DMS 273 treated with DMSO at 0.1 percent for 48 hours (cell line): ENCODE measurements at regions not wholly inside any gene's neighbourhood (a gene's known extent, or its start where the extent isn't known, plus 50 kb on each side); places are given as distances from the start of the nearest gene placed in this dataset.
"Not testable (repeated sequence)": the region's sequence is repeated elsewhere in the genome, so short reads cannot be mapped to it uniquely, and the experiment has no call there.

Source experiments
- DNase-seq: peaks from one replicate; lab custom pipeline; 2025; lab: John Stamatoyannopoulos, UW

DNA sequence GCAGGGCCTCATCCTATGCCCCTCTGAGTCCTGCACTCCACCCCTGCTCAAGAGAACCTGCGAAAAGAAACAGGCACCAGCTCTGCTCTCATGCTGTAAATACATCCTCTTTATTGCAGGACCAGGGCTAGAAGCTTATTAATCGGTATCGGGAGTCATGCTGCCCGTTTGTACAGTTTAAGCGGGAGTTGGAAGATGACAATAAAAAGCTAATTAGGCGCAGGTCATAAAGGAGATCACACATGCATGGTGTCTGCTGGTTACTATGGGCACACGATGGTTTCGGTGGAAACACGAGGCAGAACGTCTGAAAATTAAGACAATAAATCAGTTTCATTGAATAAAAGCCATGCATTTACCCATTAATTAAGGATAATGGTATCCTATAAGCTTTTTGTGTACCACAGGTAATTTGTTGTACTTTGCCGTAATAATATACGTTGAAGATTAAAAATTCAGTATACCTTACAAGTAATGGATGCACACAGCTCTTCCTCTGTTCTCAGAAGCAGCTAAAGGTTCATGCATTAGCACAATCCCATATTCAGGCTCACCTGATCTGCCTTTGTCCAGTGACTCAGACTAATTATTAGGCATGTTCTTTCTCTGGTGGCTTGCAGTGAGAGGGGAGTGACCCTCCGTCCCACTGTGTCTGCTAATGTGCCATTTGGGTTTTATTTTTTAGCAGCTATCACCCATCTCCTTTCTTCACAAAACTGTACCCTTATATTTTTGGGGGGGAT is 406.0 kb downstream of the TSHZ3 start:
- no peak for DNase-seq

DNA sequence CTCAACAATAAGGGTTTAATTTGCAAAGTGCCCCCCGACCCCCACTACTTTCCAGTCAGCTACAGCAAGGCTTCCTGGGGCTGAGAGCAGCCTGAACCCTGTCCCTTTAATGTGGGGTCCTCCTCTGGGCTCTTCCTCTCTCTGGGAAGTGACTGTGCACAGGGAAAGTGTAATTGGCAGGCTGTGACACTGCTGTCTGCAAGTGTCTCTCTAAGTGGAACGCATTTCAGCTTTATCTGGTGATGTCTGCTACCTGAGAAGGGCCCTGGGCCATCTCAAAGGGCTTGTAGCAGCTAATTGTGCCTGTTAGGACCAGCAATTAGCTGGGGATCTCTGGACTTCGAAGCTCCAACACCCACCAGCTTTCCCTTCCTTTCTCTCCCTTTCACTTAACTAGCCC is 406.6 kb downstream of the TSHZ3 start:
- no peak for DNase-seq

DNA sequence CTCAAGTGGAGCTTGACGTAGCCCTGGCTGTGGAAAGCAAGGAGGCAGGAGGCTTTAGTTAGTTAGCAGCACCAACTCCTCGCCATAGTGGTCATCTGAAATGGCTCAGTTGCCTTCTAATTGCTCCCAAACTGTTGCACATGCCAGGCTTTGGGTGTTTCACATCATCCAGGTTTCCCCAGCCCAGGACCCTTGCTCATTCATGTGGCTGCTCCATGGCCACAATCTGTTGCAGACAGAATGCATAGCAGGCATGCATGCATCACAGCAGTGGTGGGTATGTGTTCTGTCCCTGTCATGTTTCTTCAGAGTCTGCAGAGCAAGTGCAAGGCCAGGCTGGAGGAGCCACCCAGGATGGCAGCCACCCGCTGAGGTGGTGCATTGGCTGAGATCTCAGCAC is 407.6 kb downstream of the TSHZ3 start:
- no peak for DNase-seq

DNA sequence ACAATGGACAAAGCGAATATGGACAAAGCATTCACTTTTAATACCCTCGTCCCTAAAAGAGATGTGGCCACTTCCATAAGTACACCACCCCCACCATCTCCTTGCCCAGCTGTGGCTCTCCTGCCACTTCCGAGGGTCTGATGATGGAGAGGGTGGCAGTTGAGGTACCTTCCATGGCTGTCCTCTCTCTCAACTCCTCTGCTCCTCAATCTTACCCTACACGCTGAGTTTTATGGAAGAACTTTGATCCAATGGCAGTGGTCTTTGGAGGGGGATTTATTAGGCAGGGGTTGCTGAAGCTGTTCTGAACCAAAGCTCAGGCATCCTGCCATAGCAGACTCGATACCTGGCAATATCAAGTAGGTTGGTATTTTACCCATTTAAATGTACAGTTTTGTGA is 413.0 kb downstream of the TSHZ3 start:
- DNase-seq: no peak

DNA sequence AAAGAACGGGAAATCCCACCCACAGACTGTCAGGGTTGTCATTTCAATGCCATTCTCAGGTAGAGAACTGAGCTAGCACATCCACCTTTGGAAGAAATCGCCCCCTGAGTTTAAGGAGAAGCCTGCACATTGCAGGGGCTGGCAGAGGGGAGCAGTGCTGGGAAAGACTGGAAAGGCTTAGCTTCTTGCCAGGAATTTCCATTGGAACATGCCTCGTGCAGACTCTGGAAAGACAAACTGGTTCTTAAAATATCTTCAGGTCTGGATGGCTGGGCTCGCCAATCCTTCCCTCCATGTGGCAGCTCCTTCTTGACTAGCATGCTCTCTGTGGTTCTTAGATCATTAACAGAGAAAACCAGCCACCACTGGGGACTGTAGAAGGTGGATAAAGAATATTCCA is 414.1 kb downstream of the TSHZ3 start:
- no peak for DNase-seq

DNA sequence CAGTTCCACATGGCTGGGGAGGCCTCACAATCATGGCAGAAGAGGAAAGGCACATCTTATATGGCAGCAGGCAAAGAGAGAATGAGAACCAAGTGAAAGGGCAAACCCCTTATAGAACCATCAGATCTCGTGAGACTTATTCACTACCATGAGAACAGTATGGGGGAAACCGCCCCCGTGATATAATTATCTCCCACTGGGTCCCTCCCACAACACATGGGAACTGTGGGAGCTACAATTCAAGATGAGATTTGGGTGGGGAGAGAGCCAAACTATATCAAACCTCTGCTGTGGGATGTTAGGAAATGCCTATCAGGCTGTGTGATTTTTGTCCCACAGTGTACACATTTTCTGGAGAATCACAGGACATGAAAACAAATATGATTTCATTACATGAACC is 415.8 kb downstream of the TSHZ3 start:
- DNase-seq: not testable (repeated sequence)

DNA sequence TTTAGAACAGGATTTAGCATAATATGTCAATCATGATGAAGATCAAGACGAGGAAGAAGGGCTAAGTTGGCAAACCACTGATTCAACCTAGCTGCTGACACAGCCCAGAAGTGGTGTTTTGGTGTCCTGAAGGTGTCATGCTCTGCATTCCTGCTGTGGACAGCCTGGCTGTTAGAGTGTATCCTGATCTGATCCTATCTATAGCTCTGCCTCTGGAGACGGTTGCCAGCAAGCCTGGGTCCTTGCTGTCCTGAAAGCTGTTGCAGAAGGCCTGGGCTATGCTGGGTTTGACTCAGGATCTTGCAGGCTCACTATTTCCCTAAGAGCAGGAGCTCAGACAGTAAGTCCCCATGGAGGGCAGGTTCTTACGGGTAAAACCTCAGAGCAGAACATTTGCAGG is 416.4 kb downstream of the TSHZ3 start:
- DNase-seq: no peak

DNA sequence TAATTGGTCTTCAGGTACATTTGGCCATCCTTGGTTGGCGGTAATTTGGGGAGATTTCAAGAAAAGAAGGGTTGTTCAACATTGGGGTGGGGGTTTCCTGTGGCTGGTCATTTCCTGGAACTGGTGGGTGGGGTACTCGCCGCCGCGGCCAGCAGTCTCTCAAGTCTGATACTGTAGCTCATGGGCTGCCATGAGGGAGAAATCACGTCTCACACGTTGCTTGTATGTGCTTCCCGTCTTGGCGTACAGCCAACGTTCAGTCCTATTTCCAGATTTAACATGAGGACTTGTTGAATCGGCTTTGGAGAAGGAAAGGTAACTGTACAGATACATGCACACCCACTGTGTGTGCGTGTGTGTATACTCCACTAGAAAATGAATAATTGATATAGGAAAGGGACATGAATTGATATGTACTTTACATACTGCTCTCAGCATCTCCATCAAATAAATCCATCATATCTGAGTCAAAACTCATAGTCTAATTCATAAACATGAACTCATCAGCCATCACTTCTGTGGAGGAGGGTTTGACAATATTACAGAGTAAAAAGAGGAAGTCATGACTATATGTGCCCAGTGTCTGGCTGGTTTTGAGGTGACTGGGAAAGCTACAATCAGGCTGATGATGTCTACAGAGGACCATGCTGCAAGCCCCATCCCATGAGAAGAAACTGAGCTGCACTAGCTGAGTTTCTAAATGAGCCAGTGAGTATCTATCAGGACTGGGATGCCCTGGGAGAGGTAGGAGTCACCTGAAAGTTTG is 418.1 kb downstream of the TSHZ3 start:
- DNase-seq: no peak

DNA sequence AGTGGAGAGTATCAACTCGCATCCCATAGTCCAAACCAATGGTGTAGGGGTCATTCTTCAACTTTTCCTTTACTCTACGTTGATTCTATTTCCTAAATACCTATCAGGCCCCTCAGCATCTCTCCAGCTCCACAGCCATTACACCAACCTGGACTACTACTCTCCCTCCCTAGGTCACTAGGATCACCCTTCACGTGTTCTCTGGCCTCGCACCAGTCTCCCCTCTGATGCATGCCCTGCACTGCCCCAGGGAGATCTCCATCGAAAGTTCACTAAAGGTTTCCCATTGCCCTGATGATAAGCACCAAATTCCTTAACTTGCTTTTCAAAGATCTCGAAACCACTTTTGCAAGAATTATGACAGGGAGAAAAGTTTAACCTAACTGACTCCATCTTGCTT is 421.5 kb downstream of the TSHZ3 start:
- no peak for DNase-seq

DNA sequence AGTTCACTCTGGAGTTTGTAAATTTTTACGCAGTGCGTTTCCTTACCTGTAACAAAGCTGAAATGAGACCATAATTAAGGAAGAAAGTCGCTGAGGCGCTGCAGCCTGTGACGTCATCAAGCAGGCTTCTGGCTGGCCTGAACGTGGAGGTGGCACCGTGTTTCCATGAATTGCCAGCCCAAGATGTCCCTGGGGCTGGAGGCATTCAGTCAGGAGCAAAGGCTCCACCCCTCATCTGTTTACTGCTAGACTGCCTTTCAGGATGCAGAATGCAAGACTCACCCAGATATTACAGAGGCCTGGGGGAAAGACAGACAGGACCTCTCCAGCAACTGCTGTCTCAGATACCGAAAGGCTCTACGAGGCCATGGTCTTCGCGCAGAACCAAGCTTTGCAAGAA is 424.6 kb downstream of the TSHZ3 start:
- no peak for DNase-seq

DNA sequence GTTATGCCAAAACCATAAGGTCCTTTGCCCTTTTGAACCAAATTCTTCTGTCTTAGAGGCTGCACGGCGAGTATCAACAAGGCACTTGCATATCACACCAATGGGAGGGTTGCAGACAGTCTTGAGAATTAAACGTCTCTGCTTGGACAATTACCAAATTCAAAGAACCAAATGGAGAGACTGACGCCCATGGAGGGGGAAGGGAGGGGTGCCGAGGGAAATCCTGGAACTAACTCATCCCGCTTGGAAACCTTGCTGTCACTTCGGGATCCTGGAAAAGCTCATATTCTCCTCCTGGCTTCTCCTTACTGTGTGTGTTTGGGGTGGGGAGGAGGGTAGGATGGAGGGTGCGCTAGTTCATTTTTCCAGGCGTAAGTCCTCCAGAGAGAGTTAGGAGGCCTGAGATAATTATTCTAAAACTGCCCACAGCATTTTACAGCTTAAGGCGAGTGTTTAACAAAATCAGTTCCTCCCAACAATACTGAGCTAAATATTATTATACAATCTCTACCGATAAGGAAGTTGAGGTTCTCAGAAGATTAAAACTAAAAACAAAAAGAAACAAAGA is 425.1 kb downstream of the TSHZ3 start:
- DNase-seq: no peak

DNA sequence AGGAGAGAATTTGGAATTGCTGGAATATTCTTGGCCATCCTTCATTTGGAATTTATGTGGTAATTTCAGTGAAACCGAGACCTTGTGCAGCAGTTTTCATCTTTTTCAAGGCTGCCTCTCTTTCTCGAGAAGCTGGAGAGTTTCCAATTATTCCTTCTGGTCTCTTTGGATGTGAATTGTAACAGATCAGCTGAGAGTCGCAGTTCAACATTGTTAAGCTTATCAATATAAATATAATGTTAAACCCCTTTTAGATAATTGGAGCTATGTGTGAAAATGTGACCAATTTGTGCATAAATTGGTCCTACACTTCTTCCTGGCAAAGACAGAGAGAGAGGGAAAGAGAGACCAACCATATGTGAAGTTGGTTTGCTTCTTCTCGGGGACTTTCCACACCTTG is 425.6 kb downstream of the TSHZ3 start:
- no peak for DNase-seq

DNA sequence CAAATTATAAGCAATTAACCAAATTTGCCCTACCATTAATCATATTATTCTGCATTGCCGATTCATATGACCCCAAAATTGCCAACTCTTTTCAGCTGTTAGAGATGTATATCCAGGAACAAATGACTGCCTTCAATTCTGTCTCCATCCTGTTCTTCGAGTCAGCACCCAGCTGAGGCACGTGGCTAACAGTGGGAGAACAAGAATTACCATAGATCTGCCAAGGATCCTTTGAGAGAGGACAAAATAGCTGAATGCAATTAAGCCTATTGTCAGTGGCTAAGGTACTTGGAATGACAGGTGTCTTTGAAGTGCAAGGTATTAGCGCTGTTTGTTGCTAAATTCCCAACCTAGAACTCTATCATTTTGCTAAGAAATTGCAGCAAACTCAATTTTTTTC is 426.1 kb downstream of the TSHZ3 start:
- no peak for DNase-seq

DNA sequence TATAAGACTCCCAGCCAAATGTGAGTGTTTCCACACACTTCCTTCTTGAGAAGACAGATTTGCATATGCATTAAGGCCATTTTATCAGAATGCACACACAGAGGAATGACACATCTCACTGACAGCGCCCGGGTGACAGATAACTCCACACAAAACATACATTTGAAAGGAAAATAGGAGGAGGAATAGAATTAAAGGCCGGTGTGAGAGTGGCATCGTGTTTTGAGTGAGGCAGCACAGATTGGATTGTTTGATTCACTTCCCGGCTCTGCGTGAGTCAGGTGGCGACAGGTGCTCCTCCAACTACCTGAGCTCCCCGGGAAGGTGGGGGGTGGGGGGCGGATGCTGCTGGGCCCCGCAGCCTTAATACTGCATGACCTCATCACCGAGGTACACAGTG is 429.0 kb downstream of the TSHZ3 start:
- no peak for DNase-seq

DNA sequence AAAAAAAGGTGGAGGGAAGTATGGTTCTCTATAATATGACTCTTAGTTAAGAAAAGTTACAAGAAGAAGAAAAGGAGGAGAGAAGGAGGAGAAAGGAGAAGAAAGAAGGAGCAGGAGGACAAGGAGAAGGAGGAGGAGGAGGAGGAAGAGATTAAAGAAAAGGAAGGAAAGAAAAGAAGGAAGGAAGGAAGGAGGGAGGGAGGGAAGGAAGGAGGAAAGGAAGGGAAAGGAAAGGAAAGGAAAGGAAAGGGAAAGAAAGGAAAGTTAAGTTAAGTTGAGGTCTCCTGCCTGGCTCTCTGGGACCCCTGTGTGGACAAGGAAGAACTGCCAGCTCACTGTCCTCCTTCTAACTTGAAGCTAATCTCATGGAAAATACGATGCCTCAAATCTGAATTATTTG is 429.5 kb downstream of the TSHZ3 start:
- DNase-seq: no peak

DNA sequence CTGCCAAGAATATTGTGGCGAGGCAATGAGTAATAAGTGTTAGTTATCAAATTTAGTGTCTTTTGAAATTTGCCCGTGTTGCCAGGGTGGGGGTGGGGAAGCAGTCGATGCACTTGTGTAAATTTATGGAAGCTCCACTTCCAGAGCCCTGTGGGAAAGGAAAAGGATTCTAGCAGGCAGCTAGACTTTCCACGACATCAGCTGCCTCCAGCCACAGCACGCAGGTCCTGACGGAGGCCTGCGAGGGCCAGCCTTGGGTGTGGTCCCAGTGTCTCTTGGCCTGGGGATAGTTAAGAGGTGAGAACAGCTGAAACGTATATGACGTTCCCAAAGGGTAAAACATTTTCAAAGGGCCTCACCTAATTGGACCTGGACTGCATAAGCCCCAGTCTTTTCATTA is 433.0 kb downstream of the TSHZ3 start:
- no peak for DNase-seq

DNA sequence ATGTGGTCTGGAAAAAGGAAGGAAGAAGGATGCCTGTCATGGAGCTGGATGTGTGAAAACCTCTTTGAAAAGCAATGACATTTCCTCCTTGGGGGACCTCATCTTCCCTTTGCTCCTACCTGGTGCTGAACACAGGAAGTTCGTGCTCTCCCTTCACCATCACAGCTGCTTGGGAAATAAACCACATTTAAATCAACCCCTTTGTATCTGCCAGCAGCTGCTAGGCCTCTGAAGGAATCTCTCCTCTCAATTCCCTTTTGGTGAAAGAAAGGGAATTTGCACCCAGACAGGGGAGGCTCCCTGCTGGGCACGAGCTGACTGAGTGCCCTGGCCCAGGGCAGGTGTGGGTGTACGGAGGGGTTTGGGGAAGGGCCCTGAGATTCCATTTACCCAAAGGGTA is 437.7 kb downstream of the TSHZ3 start:
- no peak for DNase-seq

DNA sequence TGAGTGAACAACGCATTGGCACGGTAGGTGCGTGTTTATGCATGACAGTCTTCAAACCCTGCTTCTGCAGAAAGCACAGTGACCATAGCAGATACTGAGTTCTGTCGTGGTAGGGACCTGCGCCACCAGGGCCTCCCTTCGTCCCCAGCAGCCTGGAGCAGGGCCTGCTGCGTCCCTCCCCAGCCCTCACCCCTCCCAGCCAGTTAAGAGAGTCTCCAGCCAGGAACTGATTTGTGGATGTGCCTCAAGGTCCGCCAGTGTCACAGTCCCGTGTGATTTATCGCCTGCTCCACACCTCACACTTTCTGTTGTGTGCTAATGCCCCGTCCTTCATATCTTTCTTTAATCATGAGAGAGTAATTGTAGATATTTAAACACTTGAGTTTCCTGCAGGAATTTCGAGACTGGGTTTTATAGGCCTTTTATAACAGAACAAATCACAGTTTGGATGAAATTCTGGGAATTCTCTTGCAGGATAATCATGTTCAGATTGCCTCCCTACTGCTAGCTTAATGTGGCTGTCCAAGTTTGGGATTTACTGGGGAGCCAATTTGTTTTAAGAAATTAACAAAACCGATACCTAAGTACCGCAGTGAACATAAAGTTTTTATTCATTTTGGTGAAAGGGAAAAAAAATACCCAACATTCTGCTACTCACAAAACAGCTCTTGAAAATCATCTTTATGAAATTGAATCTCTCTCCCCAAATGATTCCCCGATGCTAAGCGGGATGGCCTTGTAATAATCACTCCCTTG is 438.6 kb downstream of the TSHZ3 start:
- no peak for DNase-seq

DNA sequence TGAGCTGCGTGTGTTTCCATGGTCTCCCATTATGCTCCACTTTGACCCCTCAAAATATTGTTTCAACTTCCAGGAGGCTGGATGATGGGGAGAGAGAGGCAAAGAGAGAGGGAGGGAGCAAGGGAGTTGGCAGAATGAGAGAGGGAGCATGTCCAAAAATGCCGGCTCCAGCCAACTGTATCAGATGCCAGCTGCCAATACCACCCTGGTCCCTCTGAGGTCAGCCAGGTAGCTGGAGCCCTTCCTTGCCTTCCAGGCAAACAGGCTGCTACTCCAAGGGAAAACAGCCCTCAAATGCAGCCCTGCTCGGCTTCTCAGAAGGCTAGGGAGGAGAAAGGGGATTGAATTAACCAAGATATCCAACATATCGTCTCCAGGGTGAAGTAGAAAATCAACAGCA is 440.0 kb downstream of the TSHZ3 start:
- no peak for DNase-seq

DNA sequence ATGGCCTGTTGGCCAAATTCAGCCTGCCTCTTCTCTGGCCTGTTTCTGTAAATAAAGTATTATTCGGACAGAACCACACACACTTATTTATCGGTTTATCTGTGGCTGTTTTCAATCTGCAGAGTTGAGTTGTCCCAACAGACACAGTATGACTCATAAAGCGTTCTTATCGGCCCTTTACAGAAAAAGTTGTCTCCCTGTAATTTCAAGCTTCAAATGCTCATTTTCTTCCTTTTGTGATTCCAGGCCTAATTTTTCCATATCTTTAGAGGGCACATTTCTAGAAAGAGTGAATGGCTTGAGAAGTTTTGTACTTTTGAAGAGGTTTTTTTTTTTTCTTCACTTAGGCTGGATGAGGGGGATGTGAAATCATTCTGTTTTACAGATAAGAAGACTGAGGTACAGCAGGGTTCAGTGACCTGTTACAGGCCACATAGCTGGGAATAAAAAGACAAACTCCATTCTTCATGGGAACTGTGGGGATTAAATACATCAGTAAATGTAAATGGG is 440.9 kb downstream of the TSHZ3 start:
- no peak for DNase-seq

DNA sequence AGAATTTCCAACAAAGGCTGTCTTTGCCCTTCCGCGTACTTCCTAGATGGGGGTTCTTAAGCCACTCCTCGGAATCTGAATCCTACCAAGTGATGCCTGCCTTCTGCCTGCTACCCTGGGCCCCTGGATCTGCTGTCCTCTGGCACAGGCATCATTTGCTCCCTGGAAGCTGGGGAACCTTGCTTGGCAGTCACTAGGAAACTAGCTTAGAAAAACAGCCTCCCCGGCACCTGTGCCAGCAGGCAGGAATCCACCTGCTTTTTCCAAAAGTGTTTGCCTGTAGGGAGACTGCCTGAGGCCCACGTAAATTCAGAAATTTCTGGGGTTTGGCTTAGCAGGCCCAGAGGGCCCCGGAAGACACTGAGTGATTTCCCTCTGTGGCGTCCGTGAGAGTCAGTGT is 442.4 kb downstream of the TSHZ3 start:
- DNase-seq: no peak

DNA sequence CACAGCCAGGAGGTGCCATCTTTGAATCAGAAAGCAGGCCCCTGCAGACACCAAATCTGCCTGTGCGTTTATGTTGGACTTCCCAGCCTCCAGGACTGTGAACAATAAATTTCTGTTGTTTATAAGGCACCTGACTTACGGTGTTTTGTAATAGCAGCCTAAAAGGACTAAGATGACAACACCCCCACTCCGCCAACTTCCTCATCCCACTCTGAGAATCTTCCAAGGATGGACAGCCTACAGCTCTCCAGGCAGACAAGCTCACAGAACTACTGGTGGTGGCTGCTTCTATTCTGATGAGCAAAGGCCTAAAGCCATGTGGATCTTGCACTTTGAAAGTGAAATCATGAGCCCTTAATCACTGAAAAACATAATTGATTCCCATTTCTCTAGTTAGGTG is 449.2 kb downstream of the TSHZ3 start:
- no peak for DNase-seq
